Upper lobe of left lung (tissue), 6 donors: ENCODE measurements at regions not wholly inside any gene's neighbourhood (a gene's known extent, or its start where the extent isn't known, plus 50 kb on each side); places are given as distances from the start of the nearest gene placed in this dataset.

ENCODE experiments used
- ATAC-seq, 2 donors: fragments of 200-7000 bp; cut with Tn5 transposase; one replicate each; pipeline ENCODE4 v1.9.1; 2022; ENCODE audit warnings: mild to moderate bottlenecking in 2 of 2, moderate library complexity in 2 of 2; ENCODE audit not compliant: low FRiP score in 2 of 2
- DNase-seq, 2 donors: peaks; one replicate each; pipeline ENCODE4 v3.0.0-alpha.2; 2019 to 2020
- H3K27ac ChIP-seq, 4 donors: fragments of 200-600 bp; sonication (generic); one replicate each; pipeline ENCODE4 v1.5.1; 2016 to 2019
- H3K27me3 ChIP-seq, 4 donors: fragments of 200-600 bp; sonication (generic); one replicate each; pipeline ENCODE4 v1.5.1; 2017 to 2019
- H3K36me3 ChIP-seq, 4 donors: fragments of 200-600 bp; sonication (generic); one replicate each; pipeline ENCODE4 v1.5.1; 2016 to 2019
- H3K4me1 ChIP-seq, 4 donors: fragments of 200-600 bp; sonication (generic); one replicate each; pipeline ENCODE4 v1.5.1; 2018 to 2019
- H3K4me3 ChIP-seq, 4 donors: fragments of 200-600 bp; sonication (generic); one replicate each; pipeline ENCODE4 v1.5.1; 2017 to 2019; ENCODE audit warnings: mild to moderate bottlenecking in 2 of 4, moderate library complexity in 1 of 4
- H3K9me3 ChIP-seq, 4 donors: fragments of 200-600 bp; sonication (generic); one replicate each; pipeline ENCODE4 v1.5.1; 2018 to 2019
- EP300 ChIP-seq, 4 donors: sonication (generic); formaldehyde crosslinking; IDR thresholded peaks; one replicate each; pipeline ENCODE4 v1.5.1; 2017; ENCODE audit warnings: antibody characterized with exemption in 4 of 4, control low read depth in 2 of 4
- POLR2A ChIP-seq, 4 donors: fragments of 450-650 bp; IDR thresholded peaks; one replicate each; pipeline ENCODE4 v1.5.1; 2016 to 2017; ENCODE audit warnings: antibody characterized with exemption in 4 of 4, mild to moderate bottlenecking in 2 of 4
- POLR2AphosphoS5 ChIP-seq, 2 donors: sonication (generic); formaldehyde crosslinking; IDR thresholded peaks; one replicate each; pipeline ENCODE4 v1.5.1; 2017; ENCODE audit warnings: antibody characterized with exemption in 2 of 2
- WGBS, 2 donors: methylation state at CpG; one replicate each; pipeline ENCODE4 v1.1.5; 2017 to 2018; 5-methylcytosine and 5-hydroxymethylcytosine counted together
- TF ChIP-seq, protein P1 (sequence below), 6 experiments: fragments of 450-650 bp in 4 of 6; fragments of 200-600 bp in 2 of 6; sonication (generic) in 2 of 6; IDR thresholded peaks; one replicate each; pipeline ENCODE4 v1.5.1; 2016 to 2019; ENCODE audit warnings: antibody characterized with exemption in 6 of 6
- donor health status: DM: no; HTN: no; CAD: no; lungs with moderate emphysema.
- donor health status: DM: no; HTN: yes; CAD: no; lungs with severe emphysema.

DNA sequence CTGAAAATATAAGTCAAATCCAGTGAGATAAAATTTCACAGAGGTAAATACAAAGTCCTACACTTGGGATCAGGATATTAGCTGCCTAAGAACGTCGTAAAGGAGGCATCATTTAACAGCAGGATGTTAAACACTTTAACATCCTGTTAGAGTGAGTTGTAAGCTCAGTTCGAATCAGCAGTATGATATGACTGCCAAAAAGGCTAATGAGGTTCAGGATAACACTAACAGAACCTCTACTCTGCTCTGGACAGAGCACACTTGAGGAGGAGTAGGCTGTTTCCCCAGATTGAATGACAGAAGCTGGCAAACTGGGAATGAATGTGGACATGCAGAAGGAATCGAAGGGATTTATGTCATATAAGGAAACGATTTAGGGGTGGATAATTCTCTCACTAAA is 227.1 kb upstream of the CD96 start:
- TF ChIP-seq POLR2A (IDR thresholded peaks at IDR 0.05) (no peak), POLR2AphosphoS5 (IDR thresholded peaks at IDR 0.05) (no peak), EP300 (IDR thresholded peaks at IDR 0.05) (no peak)
- TF ChIP-seq, protein P1, sequence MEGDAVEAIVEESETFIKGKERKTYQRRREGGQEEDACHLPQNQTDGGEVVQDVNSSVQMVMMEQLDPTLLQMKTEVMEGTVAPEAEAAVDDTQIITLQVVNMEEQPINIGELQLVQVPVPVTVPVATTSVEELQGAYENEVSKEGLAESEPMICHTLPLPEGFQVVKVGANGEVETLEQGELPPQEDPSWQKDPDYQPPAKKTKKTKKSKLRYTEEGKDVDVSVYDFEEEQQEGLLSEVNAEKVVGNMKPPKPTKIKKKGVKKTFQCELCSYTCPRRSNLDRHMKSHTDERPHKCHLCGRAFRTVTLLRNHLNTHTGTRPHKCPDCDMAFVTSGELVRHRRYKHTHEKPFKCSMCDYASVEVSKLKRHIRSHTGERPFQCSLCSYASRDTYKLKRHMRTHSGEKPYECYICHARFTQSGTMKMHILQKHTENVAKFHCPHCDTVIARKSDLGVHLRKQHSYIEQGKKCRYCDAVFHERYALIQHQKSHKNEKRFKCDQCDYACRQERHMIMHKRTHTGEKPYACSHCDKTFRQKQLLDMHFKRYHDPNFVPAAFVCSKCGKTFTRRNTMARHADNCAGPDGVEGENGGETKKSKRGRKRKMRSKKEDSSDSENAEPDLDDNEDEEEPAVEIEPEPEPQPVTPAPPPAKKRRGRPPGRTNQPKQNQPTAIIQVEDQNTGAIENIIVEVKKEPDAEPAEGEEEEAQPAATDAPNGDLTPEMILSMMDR (IDR thresholded peaks at IDR 0.05): no peak
- DNase-seq (no peak), ATAC-seq (no peak)
- no peak overlapping the region for H3K4me3 ChIP-seq
- H3K4me1 ChIP-seq: peaks cover 0 to 22% (median 15%) of the 10 kb centered on the region in 4 donors
- 24 to 28% methylated on average over 5 of the region's 5 CpGs for WGBS, 2 donors
- H3K27ac ChIP-seq: no peak overlapping the region
- no peaks in the 10 kb centered on the region for H3K9me3 ChIP-seq
- H3K36me3 ChIP-seq: no peaks in the 10 kb centered on the region
- H3K27me3 ChIP-seq: no peaks in the 10 kb centered on the region

DNA sequence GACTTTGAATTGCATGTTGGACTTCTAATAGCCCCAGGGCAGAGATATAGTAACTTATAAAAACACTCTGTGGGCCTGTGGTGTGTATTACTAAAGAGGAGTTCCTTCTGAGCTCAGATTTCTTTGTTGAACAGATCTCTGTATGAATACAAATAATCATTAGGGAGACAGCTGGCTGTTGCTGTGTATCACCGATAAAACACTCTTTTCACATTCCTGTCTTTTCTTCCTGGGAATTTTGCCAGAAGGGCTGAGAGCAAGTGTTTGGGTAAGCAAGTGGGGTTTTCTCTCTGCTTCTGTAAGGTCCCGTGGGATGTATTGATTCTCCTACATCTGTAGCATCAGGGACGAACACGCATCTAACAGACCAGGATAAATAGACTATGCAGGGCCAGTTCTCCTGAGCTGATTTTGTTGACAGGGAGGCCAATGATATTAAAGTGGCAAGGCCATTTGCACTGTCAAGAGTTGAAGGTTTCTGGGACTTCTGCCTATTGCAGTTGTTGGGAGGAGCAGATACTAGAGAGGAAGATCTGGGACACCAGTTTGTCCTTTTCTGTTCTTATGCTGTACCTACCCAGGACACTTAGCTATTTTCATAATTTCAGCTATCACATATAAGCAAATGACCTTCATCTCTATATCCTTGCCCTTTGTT is 225.9 kb upstream of the CD96 start:
- peak in 1 of 2 donors; percentile 23 for ATAC-seq
- WGBS, 2 donors: 65% methylated on average over 4 of the region's 4 CpGs

DNA sequence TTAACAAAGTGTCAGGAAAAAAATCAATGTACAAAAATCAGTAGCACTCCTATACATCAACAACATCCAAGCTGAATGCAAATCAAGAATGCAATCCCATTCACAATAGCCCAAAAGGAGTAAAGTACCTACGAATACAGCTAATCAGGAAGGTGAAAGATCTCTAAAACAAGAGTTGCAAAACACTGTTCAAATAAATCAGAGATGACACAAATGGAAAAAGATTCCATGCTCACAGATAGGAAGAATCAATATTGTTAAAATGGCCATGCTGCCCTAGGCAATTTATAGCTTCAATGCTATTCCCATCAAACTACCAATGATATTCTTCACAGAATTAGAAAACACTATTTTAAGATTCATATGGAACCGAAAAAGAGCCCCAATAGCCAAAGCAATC is 223.7 kb upstream of the CD96 start:
- DNase-seq (no peak), ATAC-seq (no peak)
- H3K4me1 ChIP-seq: peaks cover 4 to 14% (median 8%) of the 10 kb centered on the region in 4 donors
- no peaks in the 10 kb centered on the region for H3K36me3 ChIP-seq
- TF ChIP-seq POLR2AphosphoS5 (IDR thresholded peaks at IDR 0.05) (no peak), EP300 (IDR thresholded peaks at IDR 0.05) (no peak), POLR2A (IDR thresholded peaks at IDR 0.05) (no peak)
- TF ChIP-seq, protein P1 (IDR thresholded peaks at IDR 0.05): no peak
- H3K27ac ChIP-seq: no peak overlapping the region
- no peak overlapping the region for H3K4me3 ChIP-seq
- no peaks in the 10 kb centered on the region for H3K27me3 ChIP-seq
- 48 to 67% methylated on average over 2 of the region's 2 CpGs for WGBS, 2 donors
- H3K9me3 ChIP-seq: no peaks in the 10 kb centered on the region

More for the DNA sequence above, 225.9 kb upstream of the CD96 start:
- Histone ChIP-seq H3K9me3 (no peaks in the 10 kb centered on the region), H3K27ac (no peak overlapping the region), H3K4me3 (no peak overlapping the region), H3K36me3 (no peaks in the 10 kb centered on the region), H3K27me3 (no peaks in the 10 kb centered on the region), H3K4me1 (peaks cover 0 to 16% (median 11%) of the 10 kb centered on the region in 4 donors)
- DNase-seq: no peak
- TF ChIP-seq POLR2AphosphoS5 (IDR thresholded peaks at IDR 0.05) (no peak), EP300 (IDR thresholded peaks at IDR 0.05) (no peak), POLR2A (IDR thresholded peaks at IDR 0.05) (no peak)
- TF ChIP-seq, protein P1 (IDR thresholded peaks at IDR 0.05): no peak

DNA sequence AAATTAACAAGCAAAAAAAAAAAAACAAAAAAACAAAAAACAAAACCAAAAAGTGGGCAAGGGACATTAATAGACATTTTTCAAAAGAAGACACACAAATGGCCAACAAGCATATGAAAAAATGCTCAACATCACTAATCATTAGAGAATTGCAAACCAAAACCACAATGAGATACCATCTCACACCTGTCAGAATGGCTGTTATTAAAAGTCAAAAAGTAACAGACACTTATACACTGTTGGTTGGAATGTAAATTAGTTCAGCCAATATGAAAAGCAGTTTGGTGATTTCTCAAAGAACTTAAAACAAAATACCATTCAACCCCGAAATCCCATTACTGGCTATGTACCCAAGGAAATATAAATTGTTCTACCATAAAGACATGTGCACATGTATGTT is 222.4 kb upstream of the CD96 start:
- WGBS, 2 donors: 92 to 93% methylated on average over 1 of the region's 1 CpG
- Histone ChIP-seq H3K27ac (no peak overlapping the region), H3K27me3 (no peaks in the 10 kb centered on the region), H3K4me3 (no peak overlapping the region), H3K9me3 (no peaks in the 10 kb centered on the region), H3K36me3 (no peaks in the 10 kb centered on the region), H3K4me1 (peaks cover 4 to 14% (median 8%) of the 10 kb centered on the region in 4 donors)
- ATAC-seq: no peak
- no peak for TF ChIP-seq POLR2AphosphoS5 (IDR thresholded peaks at IDR 0.05)
- no peak for TF ChIP-seq EP300 (IDR thresholded peaks at IDR 0.05)
- no peak for TF ChIP-seq POLR2A (IDR thresholded peaks at IDR 0.05)
- TF ChIP-seq, protein P1 (IDR thresholded peaks at IDR 0.05): no peak
- DNase-seq: no peak

DNA sequence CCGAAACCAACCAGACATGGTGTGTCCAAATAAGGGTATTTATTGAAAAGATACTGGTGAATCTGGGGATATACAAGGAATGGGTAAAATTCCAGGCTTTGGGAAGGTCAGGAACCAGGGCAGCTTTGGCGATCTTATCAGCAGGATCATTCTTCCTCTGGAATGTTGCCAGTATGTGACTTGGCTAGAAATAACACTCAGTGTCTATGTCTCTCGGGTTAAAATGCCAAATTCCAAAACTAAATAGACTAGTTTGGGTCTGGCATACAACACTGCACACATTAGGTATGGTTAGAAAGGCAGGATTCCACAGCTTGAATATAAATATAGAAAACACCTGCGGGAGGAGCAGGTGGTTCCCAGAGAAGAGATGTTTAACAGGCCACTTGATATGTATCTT is 220.2 kb upstream of the CD96 start:
- Histone ChIP-seq H3K9me3 (no peaks in the 10 kb centered on the region), H3K36me3 (no peaks in the 10 kb centered on the region), H3K27ac (no peak overlapping the region), H3K27me3 (no peaks in the 10 kb centered on the region), H3K4me3 (no peak overlapping the region), H3K4me1 (peaks cover 0 to 5% (median 3%) of the 10 kb centered on the region in 4 donors)
- DNase-seq: no peak
- WGBS, 2 donors: 40 to 43% methylated on average over 4 of the region's 4 CpGs
- no peak for TF ChIP-seq EP300 (IDR thresholded peaks at IDR 0.05)
- TF ChIP-seq, protein P1 (IDR thresholded peaks at IDR 0.05): no peak
- no peak for TF ChIP-seq POLR2AphosphoS5 (IDR thresholded peaks at IDR 0.05)
- TF ChIP-seq POLR2A (IDR thresholded peaks at IDR 0.05): no peak
- ATAC-seq: no peak
